ENCODE measurements at regions not wholly inside any gene's neighbourhood (a gene's known extent, or its start where the extent isn't known, plus 50 kb on each side); places are given as distances from the start of the nearest gene placed in this dataset.

DNA sequence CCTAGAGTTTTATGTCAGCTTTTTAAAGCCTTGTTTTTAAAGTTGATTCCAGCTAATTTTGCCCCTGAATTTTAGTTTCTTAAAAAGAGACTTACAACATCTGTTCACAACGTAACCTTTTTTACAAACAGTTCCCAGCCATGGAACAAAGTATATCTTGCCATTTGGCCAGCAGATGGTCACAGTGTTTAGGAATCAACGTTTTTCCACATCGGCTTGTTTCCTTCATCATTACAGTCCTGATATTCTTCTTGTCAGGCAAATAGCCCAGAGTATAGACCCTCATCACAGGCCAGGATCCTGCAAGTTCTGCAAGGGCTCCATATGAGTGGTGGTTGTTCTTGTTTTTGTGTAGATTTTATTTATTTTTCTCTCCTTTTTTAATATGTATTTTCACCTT, 341.7 kb upstream of the HTR1E start:
- intact Hi-C loops (cut with DNase I) = no loop called here
- no peaks in the 10 kb centered on the region for H3K4me1 ChIP-seq
- H3K27ac ChIP-seq = no peak overlapping the region
- H3K36me3 ChIP-seq = no peaks in the 10 kb centered on the region
- no peaks in the 10 kb centered on the region for H3K9me3 ChIP-seq
- no peak for DNase-seq
- 29 to 41% (median 39%) methylated on average over 3 of the region's 3 CpGs for WGBS, 4 donors
- ATAC-seq = no peak
- H3K27me3 ChIP-seq = no peaks in the 10 kb centered on the region
- TF ChIP-seq CTCF (IDR thresholded peaks at IDR 0.05) = no peak
- no peak for TF ChIP-seq POLR2A (IDR thresholded peaks at IDR 0.05)
- H3K4me3 ChIP-seq = no peak overlapping the region

DNA sequence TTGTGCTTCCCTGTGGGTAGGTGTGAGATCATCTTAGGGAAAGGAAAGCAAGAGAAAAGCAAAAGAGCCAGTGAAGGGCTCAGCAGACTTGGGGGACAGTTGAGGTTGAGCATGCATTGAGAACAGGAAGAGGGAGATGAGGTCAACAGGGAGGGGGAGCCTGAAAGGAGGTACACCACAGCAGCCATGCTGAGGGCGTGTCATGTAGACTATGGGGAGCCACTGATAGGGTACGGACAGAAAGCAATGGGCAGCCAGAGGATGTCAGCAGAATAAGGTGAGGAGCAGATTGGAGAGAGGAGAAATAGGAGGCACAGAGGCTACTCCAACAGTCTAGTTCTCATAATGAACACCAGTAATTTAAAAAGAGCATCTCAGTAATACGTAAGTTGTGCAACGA, 351.1 kb upstream of the HTR1E start:
- H3K9me3 ChIP-seq = peaks cover 0 to 35% (median 19%) of the 10 kb centered on the region in 12 donors
- no peaks in the 10 kb centered on the region for H3K27me3 ChIP-seq
- no peak for TF ChIP-seq CTCF (IDR thresholded peaks at IDR 0.05)
- no peak for TF ChIP-seq POLR2A (IDR thresholded peaks at IDR 0.05)
- WGBS, 4 donors = 89 to 96% (median 92%) methylated on average over 4 of the region's 4 CpGs
- no peak overlapping the region for H3K4me3 ChIP-seq
- no peak overlapping the region for H3K27ac ChIP-seq
- H3K36me3 ChIP-seq = no peaks in the 10 kb centered on the region
- intact Hi-C loops (cut with DNase I) = no loop called here
- H3K4me1 ChIP-seq = no peaks in the 10 kb centered on the region
- ATAC-seq (no peak), DNase-seq (no peak)

- DNase-seq (no peak), ATAC-seq (no peak)
- 82 to 94% (median 92%) methylated on average over 3 of the region's 3 CpGs for WGBS, 4 donors
- intact Hi-C loops (cut with DNase I) = no loop called here
- Histone ChIP-seq H3K4me3 (no peak overlapping the region), H3K4me1 (no peaks in the 10 kb centered on the region), H3K36me3 (no peaks in the 10 kb centered on the region), H3K9me3 (peaks cover 0 to 54% (median 25%) of the 10 kb centered on the region in 12 donors), H3K27me3 (no peaks in the 10 kb centered on the region), H3K27ac (no peak overlapping the region)
- TF ChIP-seq CTCF (IDR thresholded peaks at IDR 0.05) = no peak
- TF ChIP-seq POLR2A (IDR thresholded peaks at IDR 0.05) = no peak
These were observed 355.5 kb upstream of the HTR1E start for GRCh38 chr6:86581833-86582232.

DNA sequence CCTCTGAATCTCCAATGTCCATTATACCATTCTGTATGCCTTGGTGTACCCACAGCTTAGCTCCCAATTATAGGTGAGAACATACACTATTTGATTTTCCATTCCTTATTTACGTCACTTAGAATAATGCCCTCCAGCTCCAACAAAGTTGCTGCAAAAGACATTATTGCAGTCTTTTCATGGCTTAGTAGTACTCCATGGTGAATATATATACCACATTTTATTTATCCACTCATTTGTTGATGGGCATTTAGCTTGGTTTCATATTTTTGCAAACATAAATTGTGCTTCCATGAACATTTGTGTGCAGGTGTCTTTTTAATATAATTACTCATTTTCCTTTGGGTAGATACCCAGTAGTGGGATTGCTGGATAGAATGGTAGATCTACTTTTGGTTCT, 374.1 kb upstream of the HTR1E start:
- Histone ChIP-seq H3K36me3 (no peaks in the 10 kb centered on the region), H3K4me1 (no peaks in the 10 kb centered on the region), H3K27ac (no peak overlapping the region), H3K27me3 (no peaks in the 10 kb centered on the region), H3K4me3 (no peak overlapping the region), H3K9me3 (peaks cover 0 to 24% (median 5%) of the 10 kb centered on the region in 12 donors)
- DNase-seq = no peak
- no peak for TF ChIP-seq POLR2A (IDR thresholded peaks at IDR 0.05)
- WGBS, 4 donors = 64 to 79% (median 73%) methylated on average over 1 of the region's 1 CpG
- no peak for ATAC-seq
- intact Hi-C loops (cut with DNase I) = no loop called here

DNA sequence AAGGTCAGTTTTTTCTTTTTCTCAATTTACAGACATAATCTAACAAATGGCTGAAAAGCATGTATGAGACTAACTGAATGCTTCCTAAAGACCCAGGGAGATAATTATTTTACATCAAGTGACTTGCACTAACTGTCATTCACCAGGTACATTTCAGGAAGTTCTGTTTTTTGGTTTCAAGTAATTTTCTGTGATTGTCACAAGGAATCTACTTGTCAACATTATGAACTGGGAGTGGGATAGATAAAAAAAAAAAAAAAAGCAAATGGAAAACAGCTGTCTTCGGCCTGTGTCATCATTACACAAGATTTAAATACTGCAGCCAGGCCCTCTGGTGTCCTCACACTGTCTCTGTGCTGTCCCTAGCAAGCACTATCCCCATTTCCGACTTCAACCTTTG, 379.0 kb upstream of the HTR1E start:
- no peaks in the 10 kb centered on the region for H3K36me3 ChIP-seq
- no peak overlapping the region for H3K4me3 ChIP-seq
- 45 to 58% (median 55%) methylated on average over 2 of the region's 2 CpGs for WGBS, 4 donors
- intact Hi-C loops (cut with DNase I) = no loop called here
- H3K27ac ChIP-seq = no peak overlapping the region
- TF ChIP-seq POLR2A (IDR thresholded peaks at IDR 0.05) (no peak), CTCF (IDR thresholded peaks at IDR 0.05) (no peak)
- no peak for DNase-seq
- H3K4me1 ChIP-seq = no peaks in the 10 kb centered on the region
- ATAC-seq = no peak
- peaks cover 0 to 11% (median 1%) of the 10 kb centered on the region in 12 donors for H3K9me3 ChIP-seq
- H3K27me3 ChIP-seq = no peaks in the 10 kb centered on the region
